ENCODE measurements at regions not wholly inside any gene's neighbourhood (a gene's known extent, or its start where the extent isn't known, plus 50 kb on each side); places are given as distances from the start of the nearest gene placed in this dataset.

DNA sequence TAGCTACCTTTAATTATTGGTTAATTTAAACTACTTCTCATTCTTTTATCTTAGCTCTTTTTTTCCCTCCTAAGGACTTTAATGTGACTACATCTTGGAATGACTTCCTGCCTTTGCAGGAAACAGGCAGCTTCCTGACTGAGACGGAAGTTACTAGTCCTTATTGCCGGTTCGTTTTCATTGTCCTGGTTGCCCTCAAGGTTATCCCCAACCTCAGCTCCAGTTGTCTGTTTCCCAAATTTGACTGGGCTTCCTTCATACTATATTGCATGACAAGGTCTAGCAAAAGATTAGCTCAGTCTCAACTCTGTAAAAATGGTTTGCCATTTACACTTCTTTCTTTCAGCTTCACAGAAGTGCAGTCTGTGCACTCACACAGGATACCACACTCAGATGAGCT lies 109.9 kb upstream of the DDX53 start:
- DNase-seq (ENCODE audit: insufficient read length, low spot score) (no peak), FAIRE-seq (no peak)
- TF ChIP-seq POU2F2 (IDR thresholded peaks at IDR 0.05; ENCODE audit: low read depth, low read length) (no peak), POLR2A (IDR thresholded peaks at IDR 0.05; ENCODE audit: low read depth, low read length) (no peak), POLR2AphosphoS5 (IDR thresholded peaks at IDR 0.05; ENCODE audit: low read depth, low read length) (no peak), SPI1 (IDR thresholded peaks at IDR 0.05; ENCODE audit: low read depth, low read length) (no peak), TAF1 (IDR thresholded peaks at IDR 0.05; ENCODE audit: low read depth, low read length) (no peak), PAX5 (IDR thresholded peaks at IDR 0.05; ENCODE audit: insufficient read depth, low read length, severe bottlenecking) (no peak)

DNA sequence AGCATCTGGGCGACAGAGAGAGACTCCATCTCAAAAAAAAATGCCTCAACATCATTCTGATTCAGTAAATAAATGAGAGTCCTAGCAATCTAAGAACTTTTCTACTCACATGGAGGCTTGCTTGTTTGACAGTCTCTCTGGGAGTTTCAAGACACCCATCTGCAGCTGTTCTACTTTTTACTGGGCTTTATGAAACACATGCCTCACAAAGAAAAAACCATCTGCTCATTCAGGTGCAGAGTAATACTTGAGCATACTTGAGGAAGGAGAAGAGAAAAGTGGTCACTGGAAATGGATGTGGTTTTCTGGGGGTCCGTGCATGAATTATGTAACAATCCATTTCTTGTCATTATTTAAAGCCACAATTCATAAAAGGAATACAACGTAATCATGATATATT lies 87.1 kb upstream of the DDX53 start:
- FAIRE-seq (no peak), DNase-seq (ENCODE audit: insufficient read length, low spot score) (no peak)
- TF ChIP-seq TAF1 (IDR thresholded peaks at IDR 0.05; ENCODE audit: low read depth, low read length) = no peak
- no peak for TF ChIP-seq POLR2AphosphoS5 (IDR thresholded peaks at IDR 0.05; ENCODE audit: low read depth, low read length)

- no peak for FAIRE-seq
- no peak for TF ChIP-seq POLR2AphosphoS5 (IDR thresholded peaks at IDR 0.05; ENCODE audit: low read depth, low read length)
- no peak for TF ChIP-seq SPI1 (IDR thresholded peaks at IDR 0.05; ENCODE audit: low read depth, low read length)
- TF ChIP-seq POLR2A (IDR thresholded peaks at IDR 0.05; ENCODE audit: low read depth, low read length) = no peak
- TF ChIP-seq PAX5 (IDR thresholded peaks at IDR 0.05; ENCODE audit: insufficient read depth, low read length, severe bottlenecking) = no peak
- TF ChIP-seq POU2F2 (IDR thresholded peaks at IDR 0.05; ENCODE audit: low read depth, low read length) = no peak
- no peak for DNase-seq (ENCODE audit: insufficient read length, low spot score)
Observed at GRCh38 chrX:22922961-22923360, 76.8 kb upstream of the DDX53 start.

- no peak for FAIRE-seq
- no peak for DNase-seq (ENCODE audit: insufficient read length, low spot score)
- TF ChIP-seq SPI1 (IDR thresholded peaks at IDR 0.05; ENCODE audit: low read depth, low read length) (no peak), PAX5 (IDR thresholded peaks at IDR 0.05; ENCODE audit: insufficient read depth, low read length, severe bottlenecking) (no peak)
Observed at GRCh38 chrX:22934640-22935039, 65.1 kb upstream of the DDX53 start.

DNA sequence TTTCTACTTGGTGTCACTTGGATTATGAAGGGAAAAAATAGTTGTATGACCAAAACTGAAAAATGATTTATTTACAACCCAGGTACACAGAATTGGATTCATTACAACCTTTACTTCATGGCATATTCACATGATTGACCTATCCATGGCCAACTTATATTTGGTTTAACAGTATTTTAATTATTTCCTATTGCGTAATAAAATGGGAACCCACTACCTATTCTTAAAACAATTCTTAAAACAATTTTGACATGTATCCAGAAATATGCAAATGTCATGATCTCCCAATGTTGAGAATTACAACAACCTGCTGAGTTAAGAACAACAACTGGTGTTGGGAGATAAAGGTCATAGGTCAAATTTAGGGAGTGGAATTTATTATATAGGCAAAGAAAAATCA lies 54.8 kb upstream of the DDX53 start:
- DNase-seq (ENCODE audit: insufficient read length, low spot score) (no peak), FAIRE-seq (no peak)
- TF ChIP-seq POU2F2 (IDR thresholded peaks at IDR 0.05; ENCODE audit: low read depth, low read length) (no peak), SPI1 (IDR thresholded peaks at IDR 0.05; ENCODE audit: low read depth, low read length) (no peak), PAX5 (IDR thresholded peaks at IDR 0.05; ENCODE audit: insufficient read depth, low read length, severe bottlenecking) (no peak), POLR2A (IDR thresholded peaks at IDR 0.05; ENCODE audit: low read depth, low read length) (no peak), POLR2AphosphoS5 (IDR thresholded peaks at IDR 0.05; ENCODE audit: low read depth, low read length) (no peak), TAF1 (IDR thresholded peaks at IDR 0.05; ENCODE audit: low read depth, low read length) (no peak)

All from GM12891 (cell line).